ENCODE measurements at regions not wholly inside any gene's neighbourhood (a gene's known extent, or its start where the extent isn't known, plus 50 kb on each side); places are given as distances from the start of the nearest gene placed in this dataset.

- DNase-seq (ENCODE audit: low read depth): no peak
These were observed 112.8 kb downstream of the LINC00237 start for GRCh38 chr20:20993372-20993771.

- DNase-seq (ENCODE audit: low read depth): no peak
These were observed 113.3 kb downstream of the LINC00237 start for GRCh38 chr20:20992686-20993360.

- no peak for DNase-seq (ENCODE audit: low read depth)
These were observed 113.9 kb downstream of the LINC00237 start for GRCh38 chr20:20992277-20992676.

- no peak for DNase-seq (ENCODE audit: low read depth)
These were observed 117.1 kb downstream of the LINC00237 start for GRCh38 chr20:20989081-20989480.

- DNase-seq (ENCODE audit: low read depth): no peak
These were observed 126.2 kb downstream of the LINC00237 start for GRCh38 chr20:20979934-20980333.

GRCh38 chr20:20977786-20978185, 128.4 kb downstream of the LINC00237 start:
- DNase-seq (ENCODE audit: low read depth): no peak

GRCh38 chr20:20972490-20972889, 133.7 kb downstream of the LINC00237 start:
- DNase-seq (ENCODE audit: low read depth): no peak

GRCh38 chr20:20971810-20972209, 134.3 kb downstream of the LINC00237 start:
- no peak for DNase-seq (ENCODE audit: low read depth)

GRCh38 chr20:20970841-20971240, 135.3 kb downstream of the LINC00237 start:
- DNase-seq (ENCODE audit: low read depth): no peak

- no peak for DNase-seq (ENCODE audit: low read depth)
These were observed 136.4 kb downstream of the LINC00237 start for GRCh38 chr20:20969701-20970280.

- DNase-seq (ENCODE audit: low read depth): no peak
These were observed 138.5 kb downstream of the LINC00237 start for GRCh38 chr20:20967564-20968184.

- DNase-seq (ENCODE audit: low read depth): no peak
These were observed 140.0 kb downstream of the LINC00237 start for GRCh38 chr20:20966171-20966570.

GRCh38 chr20:20959031-20959755, 147.0 kb downstream of the LINC00237 start:
- no peak for DNase-seq (ENCODE audit: low read depth)

- DNase-seq (ENCODE audit: low read depth): no peak
These were observed 149.6 kb downstream of the LINC00237 start for GRCh38 chr20:20956513-20956931.

- no peak for DNase-seq (ENCODE audit: low read depth)
These were observed 150.3 kb downstream of the LINC00237 start for GRCh38 chr20:20955892-20956291.

- DNase-seq (ENCODE audit: low read depth): no peak
These were observed 152.2 kb downstream of the LINC00237 start for GRCh38 chr20:20953738-20954618.

GRCh38 chr20:20950620-20951019, 155.5 kb downstream of the LINC00237 start:
- DNase-seq (ENCODE audit: low read depth): no peak

- no peak for DNase-seq (ENCODE audit: low read depth)
These were observed 159.9 kb downstream of the LINC00237 start for GRCh38 chr20:20946122-20946759.

- no peak for DNase-seq (ENCODE audit: low read depth)
These were observed 164.7 kb downstream of the LINC00237 start for GRCh38 chr20:20941468-20941889.

- no peak for DNase-seq (ENCODE audit: low read depth)
These were observed 167.2 kb downstream of the LINC00237 start for GRCh38 chr20:20939006-20939405.

- no peak for DNase-seq (ENCODE audit: low read depth)
These were observed 167.6 kb downstream of the LINC00237 start for GRCh38 chr20:20938599-20938998.

Measured in HS-27A (cell line).